ENCODE measurements at regions not wholly inside any gene's neighbourhood (a gene's known extent, or its start where the extent isn't known, plus 50 kb on each side); places are given as distances from the start of the nearest gene placed in this dataset.

- no peak for DNase-seq
- TF ChIP-seq POLR2A (IDR thresholded peaks at IDR 0.05) (no peak), CTCF (IDR thresholded peaks at IDR 0.05) (no peak)
- intact Hi-C loops (cut with DNase I) = no loop called here
- WGBS, 2 donors = 45% methylated on average over 3 of the region's 3 CpGs
- H3K4me3 ChIP-seq = no peak overlapping the region
- H3K4me1 ChIP-seq = no peaks in the 10 kb centered on the region
- H3K36me3 ChIP-seq = no peaks in the 10 kb centered on the region
- H3K9me3 ChIP-seq = no peaks in the 10 kb centered on the region
- H3K27me3 ChIP-seq = no peaks in the 10 kb centered on the region
- no peak overlapping the region for H3K27ac ChIP-seq
Observed at GRCh38 chr3:103494512-103494911, 1059.7 kb downstream of the ZPLD1 start.

DNA sequence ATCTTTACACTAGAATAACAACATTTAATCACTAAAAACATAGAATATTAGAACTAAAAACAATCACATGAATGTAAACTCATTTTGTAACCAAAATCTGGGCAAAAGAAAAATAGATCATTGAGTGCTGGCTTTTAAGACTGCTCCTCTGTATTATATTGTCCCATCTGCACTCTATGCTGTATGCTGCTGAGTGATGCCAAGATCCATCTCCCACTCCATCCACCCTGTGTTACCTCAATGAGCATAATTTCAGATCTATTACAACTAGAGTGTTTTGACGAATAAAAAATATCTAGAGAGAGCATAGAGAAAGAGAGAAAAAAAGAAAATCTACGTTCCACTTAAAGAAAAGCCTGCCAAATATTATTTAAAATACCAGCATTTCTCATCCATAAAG lies 1060.4 kb downstream of the ZPLD1 start:
- no peak for DNase-seq
- intact Hi-C loops (cut with DNase I) = no loop called here

GRCh38 chr3:103499132-103499900 lies 1064.5 kb downstream of the ZPLD1 start:
- TF ChIP-seq CTCF (IDR thresholded peaks at IDR 0.05) = no peak
- TF ChIP-seq POLR2A (IDR thresholded peaks at IDR 0.05) = no peak
- H3K4me1 ChIP-seq = no peaks in the 10 kb centered on the region
- H3K36me3 ChIP-seq = no peaks in the 10 kb centered on the region
- no peaks in the 10 kb centered on the region for H3K9me3 ChIP-seq
- no peak overlapping the region for H3K27ac ChIP-seq
- WGBS, 2 donors = 20 to 37% methylated on average over 1 of the region's 1 CpG
- DNase-seq = no peak
- no peaks in the 10 kb centered on the region for H3K27me3 ChIP-seq
- no peak overlapping the region for H3K4me3 ChIP-seq
- intact Hi-C loops (cut with DNase I) = no loop called here

More for the DNA sequence above, 1060.4 kb downstream of the ZPLD1 start:
- Histone ChIP-seq H3K27ac (no peak overlapping the region), H3K4me1 (no peaks in the 10 kb centered on the region), H3K36me3 (no peaks in the 10 kb centered on the region), H3K4me3 (no peak overlapping the region), H3K9me3 (no peaks in the 10 kb centered on the region), H3K27me3 (no peaks in the 10 kb centered on the region)
- TF ChIP-seq CTCF (IDR thresholded peaks at IDR 0.05) = no peak
- TF ChIP-seq POLR2A (IDR thresholded peaks at IDR 0.05) = no peak
- WGBS, 2 donors = 42 to 54% methylated on average over 2 of the region's 2 CpGs

- intact Hi-C loops (cut with DNase I) = no loop called here
- H3K9me3 ChIP-seq = no peaks in the 10 kb centered on the region
- no peak for DNase-seq
- 76 to 82% methylated on average over 4 of the region's 4 CpGs for WGBS, 2 donors
- no peaks in the 10 kb centered on the region for H3K27me3 ChIP-seq
- H3K4me1 ChIP-seq = no peaks in the 10 kb centered on the region
- no peak overlapping the region for H3K4me3 ChIP-seq
- H3K36me3 ChIP-seq = no peaks in the 10 kb centered on the region
- no peak overlapping the region for H3K27ac ChIP-seq
- TF ChIP-seq CTCF (IDR thresholded peaks at IDR 0.05) (no peak), POLR2A (IDR thresholded peaks at IDR 0.05) (no peak)
Observed at GRCh38 chr3:103499967-103500366, 1065.2 kb downstream of the ZPLD1 start.

- DNase-seq = no peak
- no peak overlapping the region for H3K27ac ChIP-seq
- WGBS, 2 donors = 30 to 42% methylated on average over 2 of the region's 2 CpGs
- TF ChIP-seq CTCF (IDR thresholded peaks at IDR 0.05) (no peak), POLR2A (IDR thresholded peaks at IDR 0.05) (no peak)
- no peak overlapping the region for H3K4me3 ChIP-seq
- intact Hi-C loops (cut with DNase I) = no loop called here
- no peaks in the 10 kb centered on the region for H3K36me3 ChIP-seq
- H3K27me3 ChIP-seq = no peaks in the 10 kb centered on the region
- H3K4me1 ChIP-seq = no peaks in the 10 kb centered on the region
- H3K9me3 ChIP-seq = peaks cover 0 to 4% (median 0%) of the 10 kb centered on the region in 3 donors
Observed at GRCh38 chr3:103510760-103511159, 1075.9 kb downstream of the ZPLD1 start.
